HG02943 (cell line): ENCODE measurements at regions not wholly inside any gene's neighbourhood (a gene's known extent, or its start where the extent isn't known, plus 50 kb on each side); places are given as distances from the start of the nearest gene placed in this dataset.
"Not testable (repeated sequence)": the region's sequence is repeated elsewhere in the genome, so short reads cannot be mapped to it uniquely, and the experiment has no call there.

Source experiments
- ATAC-seq: cut with Tn5 transposase; IDR thresholded peaks from one replicate; pipeline ENCODE4 v1.9.1; 2021; ENCODE audit warnings: mild to moderate bottlenecking, low read depth, moderate library complexity; ENCODE audit not compliant: unreplicated experiment

DNA sequence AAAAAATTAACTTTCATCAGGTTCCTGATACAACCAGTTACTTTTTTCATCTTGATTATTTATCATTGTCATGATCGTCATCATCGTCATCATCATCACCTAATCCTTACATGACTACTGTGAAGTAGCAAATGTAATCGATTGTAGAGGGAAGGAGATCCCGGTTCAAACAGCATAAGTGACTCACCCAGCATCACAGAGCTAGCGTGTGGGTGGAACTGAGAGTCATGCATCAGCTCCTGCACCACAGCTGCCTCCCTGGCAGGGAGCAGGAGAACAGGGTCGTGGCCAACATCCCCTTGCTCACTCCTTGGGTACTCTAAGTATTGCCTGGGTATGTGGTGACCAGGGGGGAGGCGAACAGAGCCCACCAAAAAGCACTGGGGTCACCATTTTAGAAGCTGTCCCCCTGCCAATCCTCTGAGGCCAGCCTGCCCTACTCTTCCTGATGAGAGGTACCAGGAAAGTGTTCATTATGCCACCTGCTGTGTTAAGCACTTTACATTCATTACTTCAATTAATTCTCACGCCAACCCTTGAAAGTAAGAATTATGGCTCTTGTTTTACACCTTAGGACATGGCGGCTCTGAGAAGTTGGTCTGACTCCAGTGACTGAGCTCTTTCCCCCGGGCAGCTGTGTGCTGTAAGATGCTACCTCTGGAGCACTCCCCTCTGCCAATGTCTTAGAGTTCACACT is 425.2 kb downstream of the CD83 start:
- no peak for ATAC-seq

DNA sequence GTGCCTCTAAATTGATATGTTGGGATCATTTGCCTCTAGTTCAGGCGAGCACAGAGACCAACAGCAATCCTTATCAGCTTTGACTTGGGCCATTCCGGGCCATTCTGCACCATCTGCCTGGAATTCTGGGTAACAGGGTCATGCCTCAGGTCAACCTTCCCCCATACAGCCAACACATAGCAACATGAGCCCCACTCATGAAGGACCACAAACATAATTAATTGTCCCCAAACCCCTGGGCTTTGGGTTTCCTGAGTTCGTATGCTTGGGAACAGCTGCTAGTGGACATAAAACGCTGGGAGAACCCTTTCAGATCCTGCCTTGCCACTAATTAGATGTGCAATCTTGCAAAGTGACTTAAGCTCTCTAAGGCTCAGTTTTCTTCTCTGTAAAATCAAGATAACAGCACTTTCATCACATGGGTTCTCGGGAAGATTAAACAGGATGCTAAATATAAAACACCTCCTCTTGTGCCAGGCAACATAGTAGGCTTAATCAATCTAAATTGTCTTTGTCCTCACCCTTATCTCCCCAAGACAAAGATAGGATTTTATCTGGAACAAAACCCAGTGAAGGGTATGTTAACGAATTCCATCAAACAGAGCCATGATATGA is 426.5 kb downstream of the CD83 start:
- no peak for ATAC-seq

DNA sequence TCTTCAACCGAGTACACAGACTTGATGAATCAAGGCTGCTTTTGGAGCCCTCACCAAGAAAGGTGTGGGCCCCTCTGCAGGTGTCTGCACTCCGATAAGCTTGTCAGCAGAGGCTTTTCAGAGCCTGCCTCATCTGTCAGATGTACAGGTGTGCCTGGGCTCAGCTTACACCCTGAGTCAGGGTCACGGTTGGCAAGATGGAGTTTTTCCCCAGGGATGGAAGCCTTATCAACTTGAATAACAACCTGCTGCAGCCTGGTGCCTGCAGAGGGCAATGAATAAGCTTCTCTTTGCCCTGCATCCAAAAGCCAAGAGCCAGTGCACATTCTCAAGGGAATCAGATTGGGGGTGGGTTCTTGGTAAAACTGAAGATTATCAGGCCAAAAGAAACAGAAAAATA is 427.1 kb downstream of the CD83 start:
- no peak for ATAC-seq

DNA sequence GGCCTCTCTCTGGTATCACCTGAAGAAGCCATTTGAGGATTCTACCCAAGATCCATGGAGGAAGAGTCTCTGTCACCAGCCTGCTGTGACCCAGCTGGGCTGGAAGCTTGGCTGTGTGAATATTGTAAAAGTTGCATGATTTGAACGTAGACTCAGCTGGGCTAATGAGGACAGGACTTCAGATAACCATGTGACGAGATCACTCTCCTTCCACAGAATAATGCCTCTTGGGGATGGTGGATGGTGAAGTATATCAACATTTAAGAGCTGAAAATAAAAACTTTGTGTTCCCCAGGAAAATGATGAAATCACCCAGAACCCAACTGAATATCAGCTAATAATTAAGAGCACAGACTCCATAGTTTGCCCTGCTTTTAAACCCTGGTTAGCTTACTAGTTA is 427.9 kb downstream of the CD83 start:
- no peak for ATAC-seq

DNA sequence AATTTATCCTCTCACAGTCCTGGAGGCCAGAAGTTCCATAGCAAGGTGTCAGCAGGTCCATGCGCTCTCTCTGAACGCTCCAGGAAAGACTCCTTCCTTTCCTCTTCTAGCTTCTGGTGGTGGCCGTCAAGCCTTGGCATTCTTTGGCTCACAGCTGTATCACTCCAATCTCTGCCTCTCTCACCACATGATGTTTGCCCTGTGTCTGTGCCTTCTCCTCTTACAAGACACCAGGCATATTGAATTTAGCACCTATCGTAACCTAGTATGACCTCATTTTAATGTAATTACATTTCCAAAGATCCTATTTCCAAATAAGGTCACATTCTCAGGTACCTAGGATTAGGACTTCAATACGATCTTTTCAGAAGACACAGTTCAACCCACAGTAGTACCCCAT is 428.5 kb downstream of the CD83 start:
- no peak for ATAC-seq

DNA sequence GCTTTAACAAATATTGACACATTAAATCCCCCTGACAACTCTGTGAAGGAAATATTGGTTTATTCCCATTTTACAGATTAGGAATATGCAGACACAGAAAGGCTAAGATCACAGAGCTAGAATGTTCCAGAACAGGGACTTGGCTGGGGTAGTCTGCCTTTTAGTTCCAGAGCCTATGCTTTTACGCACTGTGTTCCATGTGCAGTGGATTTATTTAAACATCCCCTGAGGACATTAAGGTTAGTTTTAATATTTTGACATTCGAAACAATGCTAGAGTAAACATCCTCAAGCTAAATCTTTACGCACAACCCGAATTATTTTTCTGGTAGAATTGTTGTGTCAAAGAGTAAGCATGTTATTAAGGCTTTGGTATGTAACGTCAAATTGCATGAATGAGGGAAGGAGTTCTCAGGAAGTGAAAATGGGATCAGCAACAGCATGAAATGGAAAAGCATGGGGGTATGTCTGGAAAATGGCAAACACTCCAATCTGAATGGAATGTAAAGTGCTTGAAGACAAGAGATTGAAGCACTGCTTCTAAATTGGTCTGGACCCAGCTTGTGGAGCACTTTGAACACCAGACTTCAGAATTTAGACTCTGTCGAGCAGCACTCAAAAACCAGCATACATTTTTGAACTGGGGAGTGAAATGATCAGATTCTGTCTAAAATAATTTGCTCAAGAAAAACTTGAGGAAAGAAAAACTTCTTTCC is 429.9 kb downstream of the CD83 start:
- no peak for ATAC-seq

DNA sequence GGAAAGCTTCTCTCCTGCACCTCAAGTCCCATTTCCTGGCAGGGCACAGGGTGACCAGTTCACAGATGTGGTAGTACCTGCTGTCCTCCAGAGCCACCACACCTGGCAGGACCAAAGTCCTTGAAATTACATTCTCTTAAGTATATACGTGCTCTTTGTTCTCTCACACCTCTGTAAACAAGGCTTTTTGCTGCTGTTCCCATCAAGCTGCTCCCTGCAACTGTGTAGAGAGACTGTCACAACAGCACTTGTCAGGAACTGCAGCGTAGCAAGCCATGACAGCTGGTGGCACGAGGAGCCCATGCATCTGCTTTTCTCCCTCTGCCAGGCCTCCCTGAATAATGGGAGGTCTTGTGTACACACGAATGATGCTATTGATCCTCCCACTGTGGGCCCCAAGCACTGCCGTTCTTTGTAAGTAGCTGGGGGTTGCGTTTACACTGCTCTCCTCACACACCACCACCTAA is 431.8 kb downstream of the CD83 start:
- ATAC-seq: no peak

DNA sequence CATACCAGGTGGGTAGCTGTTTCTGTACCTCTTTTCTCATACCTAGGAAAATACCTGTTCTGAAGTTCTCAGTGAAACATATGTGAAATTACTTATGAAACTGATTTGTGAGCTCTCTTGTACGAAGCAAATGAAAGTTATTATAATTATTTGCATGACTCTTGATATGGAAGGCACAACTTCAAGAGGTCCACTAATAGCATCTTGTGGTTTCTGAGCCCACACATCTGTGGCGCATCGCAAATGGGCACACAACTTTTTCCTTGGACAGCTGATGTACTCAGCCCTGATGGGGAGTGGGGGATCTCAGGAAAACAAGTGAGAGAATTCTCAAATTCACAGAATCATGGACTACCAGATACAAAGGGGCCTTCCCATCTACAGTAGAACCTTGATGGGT is 432.3 kb downstream of the CD83 start:
- ATAC-seq: no peak

DNA sequence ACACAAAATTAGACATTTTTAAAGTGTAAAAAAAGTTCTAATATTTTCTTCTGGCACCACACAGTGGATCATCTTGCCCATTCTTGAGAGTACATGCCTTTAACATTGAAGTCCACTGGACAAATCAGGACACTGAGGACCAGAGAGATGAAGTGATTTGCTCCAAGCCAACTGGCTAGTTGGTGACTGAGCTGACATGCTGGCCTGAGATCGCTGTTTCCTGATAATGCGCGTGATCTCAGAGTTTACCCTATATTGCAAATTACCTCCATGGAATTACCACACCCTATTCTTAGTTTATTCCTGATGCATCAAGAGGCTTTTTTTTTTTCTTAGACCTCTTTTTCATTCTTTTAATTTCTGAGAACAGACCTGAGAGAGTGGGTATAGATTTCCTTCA is 432.8 kb downstream of the CD83 start:
- no peak for ATAC-seq

DNA sequence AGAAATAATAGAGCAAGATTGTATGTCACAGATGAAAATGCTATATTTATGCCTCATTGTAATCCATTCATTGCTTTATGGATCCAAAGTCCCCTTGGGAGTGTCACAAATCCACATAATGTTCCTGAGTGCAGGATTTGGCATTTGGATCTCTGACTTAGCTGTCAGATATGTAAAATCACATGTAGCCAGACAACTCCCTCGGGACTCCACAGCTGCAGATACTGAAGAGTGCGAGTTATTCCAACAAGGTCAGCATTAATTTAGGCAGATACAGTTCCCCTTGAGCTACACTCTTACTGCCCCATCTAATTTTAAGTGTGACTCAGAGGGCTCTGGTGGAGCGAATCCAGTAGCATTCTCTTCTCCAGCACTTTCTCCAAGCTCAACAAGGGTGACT is 433.2 kb downstream of the CD83 start:
- ATAC-seq: no peak

DNA sequence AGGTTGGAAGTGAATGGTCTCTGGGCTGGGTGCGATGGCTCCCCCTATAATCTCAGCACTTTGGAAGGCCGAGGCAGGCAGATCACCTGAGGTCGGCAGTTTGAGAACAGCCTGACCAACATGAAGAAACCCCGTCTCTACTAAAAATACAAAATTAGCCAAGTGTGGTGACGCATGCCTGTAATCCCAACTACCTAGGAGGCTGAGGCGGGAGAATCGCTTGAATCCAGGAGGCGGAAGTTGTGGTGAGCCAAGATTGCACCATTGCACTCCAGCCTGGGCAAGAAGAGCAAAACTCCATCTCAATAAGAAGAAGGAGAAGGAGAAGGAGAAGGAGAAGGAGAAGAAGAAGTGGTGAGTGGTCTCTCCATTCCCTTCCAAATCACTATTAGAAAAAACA is 434.0 kb downstream of the CD83 start:
- ATAC-seq: not testable (repeated sequence)

DNA sequence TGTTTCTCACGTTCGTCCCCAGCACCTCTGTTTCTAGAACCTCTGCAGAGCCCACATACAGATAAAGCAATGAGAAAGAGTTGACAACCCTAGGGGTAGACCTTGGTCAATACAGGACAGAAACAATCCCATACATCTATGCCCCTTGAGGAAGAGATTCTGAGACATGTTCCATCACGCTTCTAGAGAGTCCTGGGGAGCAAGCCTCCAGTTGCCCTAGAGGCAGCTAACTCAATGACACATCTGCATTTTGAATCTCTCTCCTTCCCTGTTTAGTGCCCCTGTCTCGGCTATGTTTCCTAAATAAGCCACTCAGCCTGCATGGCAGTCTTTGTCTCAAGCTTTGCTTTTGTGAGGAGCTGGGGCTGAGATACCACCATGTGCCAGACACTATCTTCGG is 435.3 kb downstream of the CD83 start:
- ATAC-seq: no peak

DNA sequence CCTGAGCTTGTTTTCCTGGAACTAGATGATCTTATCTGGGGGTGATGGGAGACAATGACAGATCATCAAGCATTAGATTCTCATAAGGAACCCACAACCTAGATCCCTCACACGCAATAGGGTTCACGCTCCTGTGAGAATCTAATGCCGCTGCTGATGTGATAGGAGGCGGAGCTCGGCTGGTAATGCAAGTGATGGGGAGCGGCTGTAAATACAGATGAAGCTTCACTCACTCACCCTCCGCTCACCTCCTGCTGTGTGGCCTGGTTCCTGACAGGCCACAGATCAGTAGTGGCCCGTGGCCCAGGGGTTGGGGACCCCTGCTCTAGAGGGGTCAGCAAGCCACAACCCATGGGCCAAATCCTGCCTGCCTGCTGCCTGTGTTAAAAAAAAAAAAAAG is 435.9 kb downstream of the CD83 start:
- no peak for ATAC-seq

DNA sequence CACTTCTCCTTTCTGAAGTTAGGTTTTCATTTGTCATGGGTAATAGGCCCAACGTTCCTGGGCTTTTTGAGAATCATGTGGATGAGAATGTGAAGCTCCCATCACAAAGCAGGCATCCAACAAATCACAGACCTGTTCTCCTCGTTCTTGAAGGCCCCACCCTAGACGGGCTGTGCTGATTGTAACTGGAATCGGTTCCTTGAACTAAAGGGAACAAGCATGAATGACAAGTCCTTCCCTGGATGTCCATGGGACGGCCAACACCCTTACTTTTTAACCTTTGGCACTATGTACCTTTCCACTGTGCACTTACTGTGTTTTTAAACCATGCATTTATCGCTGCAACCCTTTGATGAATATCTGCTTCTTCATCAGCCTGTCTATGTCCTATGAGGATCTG is 438.2 kb downstream of the CD83 start:
- ATAC-seq: no peak

DNA sequence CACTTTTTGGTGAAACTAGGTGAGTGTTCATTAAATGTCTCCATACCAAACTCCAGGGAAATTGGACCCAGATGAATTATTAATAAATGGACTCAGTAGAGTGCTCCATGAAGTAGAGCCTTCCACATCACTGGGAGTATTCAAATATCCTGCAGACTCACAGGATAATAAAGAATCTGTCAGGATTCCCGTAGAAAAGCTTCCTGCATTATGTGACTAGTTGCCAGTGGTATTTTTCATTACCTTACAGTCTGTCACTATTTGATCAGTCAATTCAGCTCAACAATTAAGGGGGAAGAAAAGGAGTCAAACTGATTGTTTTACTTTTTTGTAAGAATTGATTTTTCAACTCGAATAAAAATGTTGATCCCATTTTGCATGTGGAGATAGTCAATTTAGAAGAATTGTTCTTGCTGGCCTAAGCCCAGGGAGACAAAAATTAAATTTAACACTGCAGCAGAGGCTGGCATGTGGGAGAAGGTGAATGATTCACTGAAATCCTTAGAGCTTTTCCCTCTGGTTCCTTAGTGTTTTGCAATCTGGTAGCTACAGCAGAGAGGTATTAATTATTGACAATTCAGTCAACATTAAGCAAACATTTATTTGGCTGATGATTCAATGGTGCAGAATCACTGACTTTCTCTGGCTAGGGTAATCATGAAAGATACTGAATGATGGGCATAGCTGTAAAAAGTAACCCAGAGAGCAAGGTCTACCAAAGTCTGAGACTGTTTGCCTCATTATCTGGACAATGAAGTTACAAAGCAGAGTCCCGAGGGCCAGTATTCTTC is 442.4 kb downstream of the CD83 start:
- no peak for ATAC-seq

DNA sequence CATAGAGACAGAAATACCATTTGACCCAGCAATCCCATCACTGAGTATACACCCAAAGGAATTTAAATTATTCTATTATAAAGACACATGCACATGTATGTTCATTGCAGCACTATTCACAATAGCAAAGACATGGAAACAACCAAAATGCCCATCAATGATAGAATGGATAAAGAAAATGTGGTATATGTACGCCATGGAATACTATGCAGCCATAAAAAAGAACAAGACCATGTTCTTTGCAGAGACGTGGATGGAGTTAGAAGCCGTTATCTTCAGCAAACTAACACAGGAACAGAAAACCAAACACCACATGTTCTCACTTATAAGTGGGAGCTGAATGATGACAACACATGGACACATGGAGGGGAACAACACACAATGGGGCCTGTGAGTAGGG is 444.0 kb downstream of the CD83 start:
- ATAC-seq: not testable (repeated sequence)

DNA sequence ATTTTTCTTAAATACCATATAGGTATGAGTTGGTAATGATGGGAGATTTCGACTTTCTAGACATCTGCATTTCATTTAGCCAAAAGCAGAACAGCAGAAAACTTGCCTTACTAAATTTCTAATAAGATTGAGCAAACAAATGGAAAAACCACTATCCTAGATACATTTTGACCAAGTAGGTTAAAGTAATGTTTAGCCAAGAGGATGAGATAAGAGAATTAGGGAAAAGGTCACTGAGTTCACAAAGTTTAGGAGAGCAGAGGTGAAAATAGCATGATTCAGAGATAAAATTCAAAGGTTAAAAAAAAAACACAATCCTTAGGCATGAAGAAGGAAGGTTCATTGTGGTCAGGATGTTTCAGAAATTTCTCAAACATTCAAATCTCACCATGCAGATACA is 450.3 kb downstream of the CD83 start:
- no peak for ATAC-seq

DNA sequence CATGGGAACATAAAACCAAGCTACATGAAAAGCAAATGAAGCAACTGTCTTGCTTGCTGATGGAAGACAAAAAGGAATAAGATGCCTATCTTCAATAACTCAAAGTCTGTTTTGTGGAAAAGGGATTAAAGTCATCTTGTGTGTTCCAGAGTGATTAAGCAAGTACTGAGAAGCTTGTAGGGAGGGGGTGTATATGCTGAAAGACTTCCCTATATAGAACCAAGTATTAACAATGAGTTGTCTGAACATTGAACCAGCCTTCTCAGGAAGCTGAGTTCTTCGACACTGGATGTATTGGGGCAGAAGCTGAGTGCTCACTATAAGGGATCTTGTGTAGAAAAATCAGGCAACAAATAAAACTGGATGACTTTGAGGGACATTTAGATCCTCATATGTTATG is 451.8 kb downstream of the CD83 start:
- ATAC-seq: no peak

DNA sequence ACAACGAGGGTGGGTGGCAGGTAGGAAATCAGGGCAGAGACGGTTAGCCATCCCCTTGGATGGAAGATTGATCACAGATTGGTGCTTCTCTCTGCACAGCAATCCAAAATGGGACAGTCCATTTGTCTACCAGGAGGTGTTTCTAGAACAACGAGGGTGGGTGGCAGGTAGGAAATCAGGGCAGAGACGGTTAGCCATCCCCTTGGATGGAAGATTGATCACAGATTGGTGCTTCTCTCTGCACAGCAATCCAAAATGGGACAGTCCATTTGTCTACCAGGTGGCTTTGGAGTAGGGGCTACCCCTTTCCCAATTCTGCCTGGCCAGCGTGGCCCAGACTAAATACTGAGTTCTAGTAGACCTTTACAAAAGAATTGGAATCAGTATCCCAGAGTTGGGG is 452.3 kb downstream of the CD83 start:
- ATAC-seq: not testable (repeated sequence)

DNA sequence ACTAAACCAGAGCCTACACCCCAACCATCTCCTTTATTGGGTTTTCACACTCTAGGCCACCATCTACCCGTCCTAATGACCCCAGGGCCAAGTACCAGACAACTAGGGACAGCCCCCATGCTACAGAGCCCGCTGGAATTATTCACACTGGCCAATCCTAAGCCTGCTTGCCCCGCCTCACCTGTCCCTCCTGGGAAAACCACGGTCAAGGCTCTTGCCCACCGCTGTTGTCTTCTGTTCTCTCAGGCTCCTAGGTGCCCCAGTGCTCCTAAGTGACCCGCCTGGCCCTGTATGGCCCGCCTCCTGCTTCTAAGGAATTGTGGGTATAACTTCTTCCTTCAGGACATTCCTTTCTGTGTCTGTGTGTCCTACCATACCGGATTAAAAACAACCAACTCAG is 453.4 kb downstream of the CD83 start:
- ATAC-seq: no peak

DNA sequence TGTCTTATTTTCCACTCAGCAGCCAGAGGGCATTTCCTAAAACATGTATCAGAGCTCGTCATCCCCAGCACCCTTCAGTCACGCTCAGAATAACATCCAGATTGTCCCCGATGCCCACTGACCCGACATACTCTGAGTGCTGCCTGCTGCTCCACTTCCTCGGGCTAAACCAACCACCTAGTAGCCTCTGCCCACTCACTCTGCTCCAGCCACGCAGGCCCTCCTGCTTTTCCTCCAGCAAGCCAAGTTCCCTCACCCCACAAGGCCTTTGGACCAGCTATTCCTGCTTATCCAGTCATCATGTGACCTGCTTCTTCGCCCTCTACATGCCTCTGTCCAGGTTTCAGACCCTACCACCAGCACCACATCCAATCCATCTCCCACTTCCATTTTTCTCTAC is 454.2 kb downstream of the CD83 start:
- no peak for ATAC-seq
